ENCODE measurements at regions not wholly inside any gene's neighbourhood (a gene's known extent, or its start where the extent isn't known, plus 50 kb on each side); places are given as distances from the start of the nearest gene placed in this dataset.

DNA sequence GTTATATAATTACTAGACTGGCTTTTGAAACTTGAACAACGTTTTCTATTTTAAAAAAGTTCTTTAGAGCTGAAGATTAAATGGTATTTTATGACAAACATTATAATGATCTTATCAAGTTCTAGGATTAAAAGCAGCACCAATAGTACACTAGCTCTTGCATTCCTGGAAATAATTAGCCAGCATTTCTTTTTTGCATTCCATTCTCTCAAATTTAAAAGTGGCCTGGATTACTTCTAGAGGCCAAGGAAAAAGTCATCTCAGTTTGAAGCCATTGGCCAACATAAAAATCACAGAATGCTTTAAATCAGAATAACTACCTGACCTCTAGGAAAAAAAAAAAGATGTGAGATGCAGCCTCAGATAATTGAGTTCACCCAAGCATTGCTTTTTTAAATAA is 1326.4 kb upstream of the SORCS1 start:
- ATAC-seq, result no peak
- DNase-seq, result no peak
- H3K9me3 ChIP-seq, result no peaks in the 10 kb centered on the region
- intact Hi-C loops (cut with DNase I, micrococcal nuclease), result no loop called here
- no peaks in the 10 kb centered on the region for H3K36me3 ChIP-seq (ENCODE audit: low read depth)
- TF ChIP-seq, protein P1, sequence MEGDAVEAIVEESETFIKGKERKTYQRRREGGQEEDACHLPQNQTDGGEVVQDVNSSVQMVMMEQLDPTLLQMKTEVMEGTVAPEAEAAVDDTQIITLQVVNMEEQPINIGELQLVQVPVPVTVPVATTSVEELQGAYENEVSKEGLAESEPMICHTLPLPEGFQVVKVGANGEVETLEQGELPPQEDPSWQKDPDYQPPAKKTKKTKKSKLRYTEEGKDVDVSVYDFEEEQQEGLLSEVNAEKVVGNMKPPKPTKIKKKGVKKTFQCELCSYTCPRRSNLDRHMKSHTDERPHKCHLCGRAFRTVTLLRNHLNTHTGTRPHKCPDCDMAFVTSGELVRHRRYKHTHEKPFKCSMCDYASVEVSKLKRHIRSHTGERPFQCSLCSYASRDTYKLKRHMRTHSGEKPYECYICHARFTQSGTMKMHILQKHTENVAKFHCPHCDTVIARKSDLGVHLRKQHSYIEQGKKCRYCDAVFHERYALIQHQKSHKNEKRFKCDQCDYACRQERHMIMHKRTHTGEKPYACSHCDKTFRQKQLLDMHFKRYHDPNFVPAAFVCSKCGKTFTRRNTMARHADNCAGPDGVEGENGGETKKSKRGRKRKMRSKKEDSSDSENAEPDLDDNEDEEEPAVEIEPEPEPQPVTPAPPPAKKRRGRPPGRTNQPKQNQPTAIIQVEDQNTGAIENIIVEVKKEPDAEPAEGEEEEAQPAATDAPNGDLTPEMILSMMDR (IDR thresholded peaks at IDR 0.05), result no peak
- H3K4me1 ChIP-seq (ENCODE audit: low read depth), result no peaks in the 10 kb centered on the region
- H3K4me3 ChIP-seq, result no peak overlapping the region

DNA sequence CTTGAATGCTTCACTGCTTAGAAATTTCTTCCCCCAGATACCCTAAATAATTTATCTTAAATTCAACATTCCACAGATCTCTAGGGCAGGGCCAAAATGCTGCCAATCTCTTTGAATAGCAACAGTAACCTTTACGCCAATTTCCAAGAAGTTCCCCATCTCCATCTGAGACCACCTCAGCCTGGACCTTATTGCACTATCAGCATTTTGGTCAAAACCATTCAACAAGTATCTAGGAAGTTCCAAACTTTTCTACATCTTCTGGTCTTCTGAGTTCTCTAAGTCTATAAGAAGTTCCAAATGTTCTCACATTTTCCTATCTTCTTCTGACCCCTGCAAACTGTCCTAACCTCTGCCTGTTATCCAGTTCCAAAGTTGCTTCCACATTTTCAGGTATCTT is 1306.9 kb upstream of the SORCS1 start:
- ATAC-seq (no peak), DNase-seq (no peak)
- no peaks in the 10 kb centered on the region for H3K9me3 ChIP-seq
- TF ChIP-seq, protein P1 (IDR thresholded peaks at IDR 0.05), result no peak
- intact Hi-C loops (cut with DNase I, micrococcal nuclease), result no loop called here
- H3K36me3 ChIP-seq (ENCODE audit: low read depth), result no peaks in the 10 kb centered on the region
- no peaks in the 10 kb centered on the region for H3K4me1 ChIP-seq (ENCODE audit: low read depth)
- no peak overlapping the region for H3K4me3 ChIP-seq

DNA sequence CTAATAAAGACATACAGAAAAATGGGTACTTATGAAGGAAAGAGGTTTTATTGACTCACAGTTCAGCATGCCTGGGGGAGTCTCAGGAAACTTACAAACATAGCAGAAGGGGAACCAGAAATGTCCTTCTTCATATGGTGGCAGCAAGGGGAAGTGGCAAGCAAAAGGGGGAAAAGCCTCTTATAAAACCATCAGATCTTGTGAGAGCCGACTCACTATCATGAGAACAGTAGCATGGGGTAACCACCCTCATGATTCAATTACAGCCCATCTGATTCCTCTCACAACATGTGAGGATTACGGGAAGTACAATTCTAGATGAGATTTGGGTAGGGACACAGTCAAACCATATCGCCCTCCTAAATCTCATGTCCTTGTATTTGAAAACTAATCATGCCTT is 1305.4 kb upstream of the SORCS1 start:
- DNase-seq, result no peak

DNA sequence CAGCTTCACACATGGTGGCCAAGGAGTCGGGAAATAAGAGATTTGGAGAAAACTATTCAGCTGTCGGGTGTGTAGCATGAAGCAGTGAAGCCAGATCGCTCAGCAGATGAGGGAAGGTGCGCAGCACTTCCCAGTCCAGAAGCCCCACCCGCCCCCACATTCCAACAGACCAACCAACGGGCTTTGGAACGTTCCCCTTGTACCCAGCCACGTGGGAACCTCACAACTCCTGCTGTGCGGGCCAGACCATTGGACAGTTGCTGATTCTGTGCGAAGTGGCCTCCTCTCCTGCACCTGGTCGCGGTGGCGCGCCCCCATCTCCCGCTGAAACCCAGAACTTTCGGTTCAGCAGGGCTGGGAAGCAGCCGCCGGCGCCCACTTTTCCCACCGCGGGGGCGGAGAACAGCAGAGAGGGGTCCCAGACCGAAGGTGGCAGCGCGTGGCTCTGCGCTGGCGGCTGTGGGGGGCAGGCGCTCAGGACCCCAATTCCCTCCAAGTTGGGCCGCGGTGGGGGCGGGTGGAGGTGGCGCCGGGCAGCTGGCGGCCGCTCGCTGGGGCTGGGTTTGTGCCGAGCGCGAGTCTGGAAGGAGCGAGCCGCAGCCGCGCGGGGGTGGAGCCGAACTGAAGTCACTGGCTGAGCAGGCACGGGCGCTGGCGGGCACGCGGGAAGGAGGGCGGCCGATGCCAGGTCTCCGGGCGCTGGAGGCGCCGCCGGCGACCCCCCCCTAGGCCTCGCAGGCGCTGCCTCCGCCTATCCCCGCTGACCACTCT is 1301.5 kb upstream of the SORCS1 start:
- TF ChIP-seq, protein P1 (IDR thresholded peaks at IDR 0.05), result no peak
- intact Hi-C loops (cut with DNase I, micrococcal nuclease), result no loop called here
- ATAC-seq, result peak; percentile 54
- Histone ChIP-seq H3K9me3 (no peaks in the 10 kb centered on the region), H3K36me3 (ENCODE audit: low read depth) (no peaks in the 10 kb centered on the region), H3K4me3 (no peak overlapping the region), H3K4me1 (ENCODE audit: low read depth) (no peaks in the 10 kb centered on the region)
- DNase-seq, result peak; percentile 19 to 52 (median 50)

More for the DNA sequence above, 1305.4 kb upstream of the SORCS1 start:
- no peak for ATAC-seq
- no peaks in the 10 kb centered on the region for H3K9me3 ChIP-seq
- no peak overlapping the region for H3K4me3 ChIP-seq
- intact Hi-C loops (cut with DNase I, micrococcal nuclease), result no loop called here
- H3K4me1 ChIP-seq (ENCODE audit: low read depth), result no peaks in the 10 kb centered on the region
- no peaks in the 10 kb centered on the region for H3K36me3 ChIP-seq (ENCODE audit: low read depth)
- TF ChIP-seq, protein P1 (IDR thresholded peaks at IDR 0.05), result no peak

DNA sequence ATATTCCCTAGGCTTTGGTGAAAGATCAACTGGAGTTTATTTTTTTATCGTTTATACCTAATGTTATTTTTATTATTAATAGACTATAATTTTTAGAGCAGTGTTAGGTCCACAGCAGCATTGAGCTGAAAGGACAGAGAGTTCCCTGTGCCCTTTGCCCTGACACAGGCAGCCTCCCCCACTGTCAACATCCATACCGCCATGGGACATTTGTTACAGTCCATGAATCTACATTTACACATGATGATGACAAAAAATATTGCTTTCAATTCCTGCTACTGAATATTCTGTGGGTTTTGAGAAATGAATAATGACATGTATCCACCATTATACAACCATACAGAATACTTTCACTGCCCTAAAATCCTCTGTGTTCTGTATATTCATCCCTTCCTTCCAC is 1297.5 kb upstream of the SORCS1 start:
- ATAC-seq (no peak), DNase-seq (no peak)
- Histone ChIP-seq H3K9me3 (no peaks in the 10 kb centered on the region), H3K4me1 (ENCODE audit: low read depth) (no peaks in the 10 kb centered on the region), H3K36me3 (ENCODE audit: low read depth) (no peaks in the 10 kb centered on the region), H3K4me3 (no peak overlapping the region)
- intact Hi-C loops (cut with DNase I, micrococcal nuclease), result no loop called here
- TF ChIP-seq, protein P1 (IDR thresholded peaks at IDR 0.05), result no peak

Data from mucosa of descending colon (tissue), 3 donors.